ENCODE measurements at regions not wholly inside any gene's neighbourhood (a gene's known extent, or its start where the extent isn't known, plus 50 kb on each side); places are given as distances from the start of the nearest gene placed in this dataset.

GRCh38 chr6:5946701-5947100 lies 60.0 kb downstream of the NRN1 start:
- no peak for DNase-seq (ENCODE audit: low spot score)

GRCh38 chr6:5946181-5946580 lies 60.5 kb downstream of the NRN1 start:
- no peak for DNase-seq (ENCODE audit: low spot score)

GRCh38 chr6:5943591-5943990 lies 63.1 kb downstream of the NRN1 start:
- DNase-seq (ENCODE audit: low spot score), result no peak

GRCh38 chr6:5942591-5942990 lies 64.1 kb downstream of the NRN1 start:
- DNase-seq (ENCODE audit: low spot score), result no peak

GRCh38 chr6:5941188-5941587 lies 65.5 kb downstream of the NRN1 start:
- DNase-seq (ENCODE audit: low spot score), result no peak

- no peak for DNase-seq (ENCODE audit: low spot score)
Observed at GRCh38 chr6:5938934-5939333, 67.8 kb downstream of the NRN1 start.

- DNase-seq (ENCODE audit: low spot score), result no peak
Observed at GRCh38 chr6:5937936-5938706, 68.6 kb downstream of the NRN1 start.

GRCh38 chr6:5937169-5937909 lies 69.4 kb downstream of the NRN1 start:
- no peak for DNase-seq (ENCODE audit: low spot score)

- no peak for DNase-seq (ENCODE audit: low spot score)
Observed at GRCh38 chr6:5936631-5937030, 70.1 kb downstream of the NRN1 start.

- peak; percentile 53 for DNase-seq (ENCODE audit: low spot score)
Observed at GRCh38 chr6:5936140-5936539, 70.6 kb downstream of the NRN1 start.

- no peak for DNase-seq (ENCODE audit: low spot score)
Observed at GRCh38 chr6:5930968-5931367, 75.8 kb downstream of the NRN1 start.

- DNase-seq (ENCODE audit: low spot score), result no peak
Observed at GRCh38 chr6:5930143-5930770, 76.5 kb downstream of the NRN1 start.

GRCh38 chr6:5923840-5924239 lies 82.9 kb downstream of the NRN1 start:
- no peak for DNase-seq (ENCODE audit: low spot score)

- no peak for DNase-seq (ENCODE audit: low spot score)
Observed at GRCh38 chr6:5922230-5922629, 84.5 kb downstream of the NRN1 start.

- no peak for DNase-seq (ENCODE audit: low spot score)
Observed at GRCh38 chr6:5909721-5910120, 97.0 kb downstream of the NRN1 start.

- no peak for DNase-seq (ENCODE audit: low spot score)
Observed at GRCh38 chr6:5906842-5907241, 99.9 kb downstream of the NRN1 start.

GRCh38 chr6:5906340-5906670 lies 100.4 kb downstream of the NRN1 start:
- no peak for DNase-seq (ENCODE audit: low spot score)

GRCh38 chr6:5905431-5906339 lies 101.0 kb downstream of the NRN1 start:
- no peak for DNase-seq (ENCODE audit: low spot score)

- DNase-seq (ENCODE audit: low spot score), result no peak
Observed at GRCh38 chr6:5904532-5904931, 102.2 kb downstream of the NRN1 start.

GRCh38 chr6:5899216-5900045 lies 107.3 kb downstream of the NRN1 start:
- no peak for DNase-seq (ENCODE audit: low spot score)

GRCh38 chr6:5898563-5898962 lies 108.2 kb downstream of the NRN1 start:
- no peak for DNase-seq (ENCODE audit: low spot score)

Data from COLO829 (cell line).